NCI-H82 treated with DMSO at 0.1 percent for 48 hours (cell line): ENCODE measurements at regions not wholly inside any gene's neighbourhood (a gene's known extent, or its start where the extent isn't known, plus 50 kb on each side); places are given as distances from the start of the nearest gene placed in this dataset.

Experiments
- DNase-seq: peaks from one replicate; lab custom pipeline; 2025; ENCODE audit not compliant: unreplicated experiment; lab: John Stamatoyannopoulos, UW

- peak; percentile 34 for DNase-seq
Observed at GRCh38 chr3:161794551-161794950, 297.9 kb downstream of the OTOL1 start.

- DNase-seq, result no peak
Observed at GRCh38 chr3:161796312-161796711, 299.7 kb downstream of the OTOL1 start.

- no peak for DNase-seq
Observed at GRCh38 chr3:161796780-161797179, 300.2 kb downstream of the OTOL1 start.

GRCh38 chr3:161798016-161798415 is 301.4 kb downstream of the OTOL1 start:
- no peak for DNase-seq

GRCh38 chr3:161800985-161801559 is 304.5 kb downstream of the OTOL1 start:
- no peak for DNase-seq

- DNase-seq, result no peak
Observed at GRCh38 chr3:161818106-161818505, 321.5 kb downstream of the OTOL1 start.

GRCh38 chr3:161821591-161821990 is 325.0 kb downstream of the OTOL1 start:
- no peak for DNase-seq

- no peak for DNase-seq
Observed at GRCh38 chr3:161822291-161822690, 325.7 kb downstream of the OTOL1 start.

GRCh38 chr3:161823910-161824309 is 327.3 kb downstream of the OTOL1 start:
- no peak for DNase-seq

- DNase-seq, result no peak
Observed at GRCh38 chr3:161838021-161838420, 341.4 kb downstream of the OTOL1 start.

GRCh38 chr3:161848376-161848775 is 351.8 kb downstream of the OTOL1 start:
- no peak for DNase-seq

- no peak for DNase-seq
Observed at GRCh38 chr3:161851941-161852566, 355.4 kb downstream of the OTOL1 start.

GRCh38 chr3:161852744-161853143 is 356.1 kb downstream of the OTOL1 start:
- DNase-seq, result no peak

- peak; percentile 4 for DNase-seq
Observed at GRCh38 chr3:161854232-161854771, 357.7 kb downstream of the OTOL1 start.

GRCh38 chr3:161859057-161859456 is 362.4 kb downstream of the OTOL1 start:
- no peak for DNase-seq

GRCh38 chr3:161859865-161860450 is 363.4 kb downstream of the OTOL1 start:
- no peak for DNase-seq

- no peak for DNase-seq
Observed at GRCh38 chr3:161863775-161864174, 367.2 kb downstream of the OTOL1 start.

- no peak for DNase-seq
Observed at GRCh38 chr3:161866176-161866575, 369.6 kb downstream of the OTOL1 start.

- no peak for DNase-seq
Observed at GRCh38 chr3:161875483-161875882, 378.9 kb downstream of the OTOL1 start.

GRCh38 chr3:161879470-161879869 is 382.9 kb downstream of the OTOL1 start:
- no peak for DNase-seq

GRCh38 chr3:161884830-161885229 is 388.2 kb downstream of the OTOL1 start:
- DNase-seq, result no peak

GRCh38 chr3:161890147-161890625 is 393.6 kb downstream of the OTOL1 start:
- DNase-seq, result no peak
